DND-41 (cell line): ENCODE measurements at regions not wholly inside any gene's neighbourhood (a gene's known extent, or its start where the extent isn't known, plus 50 kb on each side); places are given as distances from the start of the nearest gene placed in this dataset.

Source experiments
- ATAC-seq: fragments of 200-7000 bp; cut with Tn5 transposase; 3 replicates; pipeline ENCODE4 v1.9.1; 2021; ENCODE audit warnings: low read depth; ENCODE audit not compliant: insufficient read depth
- DNase-seq: peaks from one replicate; pipeline ENCODE4 v3.0.0-alpha.2; 2020
- H2AFZ ChIP-seq: 2 replicates; pipeline ENCODE4 v1.6.0; 2012; ENCODE audit warnings: low read depth, low read length
- H3K27ac ChIP-seq: 2 replicates; pipeline ENCODE4 v1.5.1; 2012; ENCODE audit warnings: low read length, inconsistent platforms
- H3K27me3 ChIP-seq: fragments of 200-600 bp; sonication (generic); 2 replicates; pipeline ENCODE4 v1.6.0; 2012; ENCODE audit warnings: low read length, mild to moderate bottlenecking, inconsistent platforms; ENCODE audit not compliant: insufficient read depth, poor library complexity
- H3K36me3 ChIP-seq: 2 replicates; pipeline ENCODE4 v1.5.1; 2012; ENCODE audit warnings: low read length, inconsistent platforms; ENCODE audit not compliant: insufficient read depth
- H3K4me1 ChIP-seq: 2 replicates; pipeline ENCODE4 v1.5.1; 2012; ENCODE audit warnings: mild to moderate bottlenecking, low read length; ENCODE audit not compliant: insufficient read depth
- H3K4me2 ChIP-seq: 2 replicates; pipeline ENCODE4 v1.6.0; 2012; ENCODE audit warnings: mild to moderate bottlenecking, moderate library complexity, low read length, inconsistent platforms; ENCODE audit not compliant: insufficient read depth
- H3K4me3 ChIP-seq, 2 experiments: fragments of 200-600 bp in 1 of 2; shearing (Covaris generic) in 1 of 2; 2 replicates each; pipeline ENCODE4 v1.5.1; 2012 to 2016; ENCODE audit warnings: inconsistent platforms in 2 of 2, low read length in 2 of 2, mild to moderate bottlenecking in 2 of 2, low read depth in 1 of 2, moderate library complexity in 1 of 2
- H3K79me2 ChIP-seq: 2 replicates; pipeline ENCODE4 v1.6.0; 2012; ENCODE audit warnings: low read length, inconsistent platforms; ENCODE audit not compliant: insufficient read depth
- H3K9ac ChIP-seq: 2 replicates; pipeline ENCODE4 v1.6.0; 2012; ENCODE audit warnings: low read depth, mild to moderate bottlenecking, inconsistent platforms, low read length, moderate library complexity
- H3K9me3 ChIP-seq: 2 replicates; pipeline ENCODE4 v1.5.1; 2012; ENCODE audit warnings: low read length, moderate library complexity, mild to moderate bottlenecking, inconsistent platforms; ENCODE audit not compliant: insufficient read depth, severe bottlenecking
- H4K20me1 ChIP-seq: 2 replicates; pipeline ENCODE4 v1.6.0; 2012; ENCODE audit warnings: low read length; ENCODE audit not compliant: insufficient read depth
- EZH2 ChIP-seq: IDR thresholded peaks from 3 replicates; pipeline ENCODE4 v1.6.1; 2012; ENCODE audit warnings: borderline replicate concordance, low read depth, mild to moderate bottlenecking, moderate library complexity, low read length, inconsistent platforms; ENCODE audit not compliant: severe bottlenecking
- TF ChIP-seq, protein P1 (sequence below): IDR thresholded peaks from 2 replicates; pipeline ENCODE4 v1.5.1; 2012; ENCODE audit warnings: borderline replicate concordance, low read length, moderate library complexity, mild to moderate bottlenecking; ENCODE audit not compliant: poor library complexity, severe bottlenecking; ENCODE audit errors: extremely low read depth

- Histone ChIP-seq H3K27ac (no peak overlapping the region), H3K4me3 (no peak overlapping the region), H3K4me2 (no peak overlapping the region), H3K36me3 (no peaks in the 10 kb centered on the region), H3K4me1 (no peaks in the 10 kb centered on the region), H3K9me3 (no peaks in the 10 kb centered on the region), H3K79me2 (no peaks in the 10 kb centered on the region), H3K9ac (no peak overlapping the region), H2AFZ (no peak overlapping the region), H4K20me1 (no peaks in the 10 kb centered on the region), H3K27me3 (peaks cover 4% of the 10 kb centered on the region)
- DNase-seq (no peak), ATAC-seq (no peak)
- TF ChIP-seq EZH2 = no peak
- TF ChIP-seq, protein P1, sequence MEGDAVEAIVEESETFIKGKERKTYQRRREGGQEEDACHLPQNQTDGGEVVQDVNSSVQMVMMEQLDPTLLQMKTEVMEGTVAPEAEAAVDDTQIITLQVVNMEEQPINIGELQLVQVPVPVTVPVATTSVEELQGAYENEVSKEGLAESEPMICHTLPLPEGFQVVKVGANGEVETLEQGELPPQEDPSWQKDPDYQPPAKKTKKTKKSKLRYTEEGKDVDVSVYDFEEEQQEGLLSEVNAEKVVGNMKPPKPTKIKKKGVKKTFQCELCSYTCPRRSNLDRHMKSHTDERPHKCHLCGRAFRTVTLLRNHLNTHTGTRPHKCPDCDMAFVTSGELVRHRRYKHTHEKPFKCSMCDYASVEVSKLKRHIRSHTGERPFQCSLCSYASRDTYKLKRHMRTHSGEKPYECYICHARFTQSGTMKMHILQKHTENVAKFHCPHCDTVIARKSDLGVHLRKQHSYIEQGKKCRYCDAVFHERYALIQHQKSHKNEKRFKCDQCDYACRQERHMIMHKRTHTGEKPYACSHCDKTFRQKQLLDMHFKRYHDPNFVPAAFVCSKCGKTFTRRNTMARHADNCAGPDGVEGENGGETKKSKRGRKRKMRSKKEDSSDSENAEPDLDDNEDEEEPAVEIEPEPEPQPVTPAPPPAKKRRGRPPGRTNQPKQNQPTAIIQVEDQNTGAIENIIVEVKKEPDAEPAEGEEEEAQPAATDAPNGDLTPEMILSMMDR = no peak
Measured at GRCh38 chr12:115011703-115012102, 327.7 kb upstream of the TBX3 start.

GRCh38 chr12:115010324-115010995 is 326.5 kb upstream of the TBX3 start:
- ATAC-seq = no peak
- Histone ChIP-seq H3K4me2 (no peak overlapping the region), H3K27ac (no peak overlapping the region)

DNA sequence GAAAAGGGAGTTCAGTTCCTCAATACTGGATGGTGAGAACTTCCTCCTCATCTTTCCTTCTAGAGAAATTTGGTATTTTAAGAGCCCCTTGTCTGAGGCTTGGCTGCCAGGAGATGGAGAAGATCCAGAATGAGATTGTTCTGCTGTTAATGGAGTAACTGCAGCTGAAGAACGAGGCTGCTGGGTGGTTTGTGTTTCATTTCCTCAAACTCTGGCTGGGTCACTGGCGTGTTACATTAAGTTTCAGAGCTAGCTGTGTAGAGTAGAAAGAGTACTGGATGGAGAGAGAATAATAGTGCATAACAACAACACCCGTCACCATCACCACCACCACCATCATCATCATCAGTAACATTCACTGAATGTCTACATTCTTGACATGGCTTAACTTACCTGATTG is 325.0 kb upstream of the TBX3 start:
- H4K20me1 ChIP-seq = no peaks in the 10 kb centered on the region
- no peaks in the 10 kb centered on the region for H3K4me1 ChIP-seq
- H3K9ac ChIP-seq = no peak overlapping the region
- DNase-seq (no peak), ATAC-seq (no peak)
- TF ChIP-seq, protein P1 = no peak
- TF ChIP-seq EZH2 = no peak
- no peak overlapping the region for H3K4me3 ChIP-seq
- H3K4me2 ChIP-seq = no peak overlapping the region
- no peaks in the 10 kb centered on the region for H3K79me2 ChIP-seq
- H3K36me3 ChIP-seq = no peaks in the 10 kb centered on the region
- no peak overlapping the region for H2AFZ ChIP-seq
- H3K27me3 ChIP-seq = peaks cover 4% of the 10 kb centered on the region
- no peak overlapping the region for H3K27ac ChIP-seq
- no peaks in the 10 kb centered on the region for H3K9me3 ChIP-seq

More at GRCh38 chr12:115010324-115010995, 326.5 kb upstream of the TBX3 start:
- Histone ChIP-seq H3K27me3 (peaks cover 4% of the 10 kb centered on the region), H2AFZ (no peak overlapping the region), H3K4me1 (no peaks in the 10 kb centered on the region), H3K9me3 (no peaks in the 10 kb centered on the region), H3K79me2 (no peaks in the 10 kb centered on the region), H3K4me3 (no peak overlapping the region), H3K9ac (no peak overlapping the region), H4K20me1 (no peaks in the 10 kb centered on the region), H3K36me3 (no peaks in the 10 kb centered on the region)
- TF ChIP-seq EZH2 = no peak
- TF ChIP-seq, protein P1 = no peak
- no peak for DNase-seq
